ENCODE measurements at regions not wholly inside any gene's neighbourhood (a gene's known extent, or its start where the extent isn't known, plus 50 kb on each side); places are given as distances from the start of the nearest gene placed in this dataset.

- Histone ChIP-seq H3K27me3 (ENCODE audit: insufficient read depth, low read length, poor library complexity, severe bottlenecking) (no peaks in the 10 kb centered on the region), H3K79me2 (ENCODE audit: insufficient read depth, low read length) (no peaks in the 10 kb centered on the region), H3K4me2 (ENCODE audit: low read depth, low read length, poor library complexity, severe bottlenecking) (no peak overlapping the region), H4K20me1 (ENCODE audit: insufficient read depth, low read length, poor library complexity, severe bottlenecking) (no peaks in the 10 kb centered on the region), H3K4me1 (ENCODE audit: insufficient read depth, low read length, poor library complexity, severe bottlenecking) (no peaks in the 10 kb centered on the region), H3K9me2 (replicated peaks; ENCODE audit: low read depth, low read length) (no peaks in the 10 kb centered on the region), H3K9ac (ENCODE audit: low read depth, low read length, poor library complexity, severe bottlenecking) (no peak overlapping the region), H3K9me3 (ENCODE audit: insufficient read depth, low read depth, low read length) (peaks cover 4% of the 10 kb centered on the region; the same call in 1 of the 2 replicates), H3K36me3 (ENCODE audit: insufficient read depth, low read length) (no peaks in the 10 kb centered on the region), H3F3A (ENCODE audit: low read depth) (no peaks in the 10 kb centered on the region), H3K4me3 (ENCODE audit: low read length, poor library complexity, severe bottlenecking) (no peak overlapping the region), H2AFZ (ENCODE audit: low read length) (no peak overlapping the region)
- no peak for TF ChIP-seq EZH2phosphoT487 (IDR thresholded peaks at IDR 0.05; ENCODE audit: borderline replicate concordance)
- TF ChIP-seq CTCF (conservative IDR thresholded peaks at IDR 0.05; ENCODE audit: low read length) = no peak
Measured at GRCh38 chr15:72947709-72948108, 104.6 kb upstream of the NEO1 start.

- no peak overlapping the region for H2AFZ ChIP-seq (ENCODE audit: low read length)
- H3K9me3 ChIP-seq (ENCODE audit: insufficient read depth, low read depth, low read length) = peaks cover 4% of the 10 kb centered on the region; the same call in 1 of the 2 replicates
- H3K9me2 ChIP-seq (replicated peaks; ENCODE audit: low read depth, low read length) = no peaks in the 10 kb centered on the region
Measured at GRCh38 chr15:72944565-72944964, 107.7 kb upstream of the NEO1 start.

GRCh38 chr15:72940229-72940622 is 112.0 kb upstream of the NEO1 start:
- no peak overlapping the region for H2AFZ ChIP-seq (ENCODE audit: low read length)
- H3K4me3 ChIP-seq (ENCODE audit: low read length, poor library complexity, severe bottlenecking) = no peak overlapping the region
- no peaks in the 10 kb centered on the region for H3K4me1 ChIP-seq (ENCODE audit: insufficient read depth, low read length, poor library complexity, severe bottlenecking)
- H3K79me2 ChIP-seq (ENCODE audit: insufficient read depth, low read length) = no peaks in the 10 kb centered on the region
- no peaks in the 10 kb centered on the region for H3K9me3 ChIP-seq (ENCODE audit: insufficient read depth, low read depth, low read length)
- no peaks in the 10 kb centered on the region for H3K27me3 ChIP-seq (ENCODE audit: insufficient read depth, low read length, poor library complexity, severe bottlenecking)
- H3F3A ChIP-seq (ENCODE audit: low read depth) = no peaks in the 10 kb centered on the region
- H3K9ac ChIP-seq (ENCODE audit: low read depth, low read length, poor library complexity, severe bottlenecking) = no peak overlapping the region
- no peaks in the 10 kb centered on the region for H3K36me3 ChIP-seq (ENCODE audit: insufficient read depth, low read length)
- no peak overlapping the region for H3K4me2 ChIP-seq (ENCODE audit: low read depth, low read length, poor library complexity, severe bottlenecking)
- no peaks in the 10 kb centered on the region for H3K9me2 ChIP-seq (replicated peaks; ENCODE audit: low read depth, low read length)
- TF ChIP-seq CTCF (conservative IDR thresholded peaks at IDR 0.05; ENCODE audit: low read length) (no peak), EZH2phosphoT487 (IDR thresholded peaks at IDR 0.05; ENCODE audit: borderline replicate concordance) (no peak)
- no peaks in the 10 kb centered on the region for H4K20me1 ChIP-seq (ENCODE audit: insufficient read depth, low read length, poor library complexity, severe bottlenecking)

More at GRCh38 chr15:72944565-72944964, 107.7 kb upstream of the NEO1 start:
- TF ChIP-seq EZH2phosphoT487 (IDR thresholded peaks at IDR 0.05; ENCODE audit: borderline replicate concordance) (no peak), CTCF (conservative IDR thresholded peaks at IDR 0.05; ENCODE audit: low read length) (no peak)
- Histone ChIP-seq H3K79me2 (ENCODE audit: insufficient read depth, low read length) (no peaks in the 10 kb centered on the region), H3K4me2 (ENCODE audit: low read depth, low read length, poor library complexity, severe bottlenecking) (no peak overlapping the region), H4K20me1 (ENCODE audit: insufficient read depth, low read length, poor library complexity, severe bottlenecking) (no peaks in the 10 kb centered on the region), H3K27me3 (ENCODE audit: insufficient read depth, low read length, poor library complexity, severe bottlenecking) (no peaks in the 10 kb centered on the region), H3K9ac (ENCODE audit: low read depth, low read length, poor library complexity, severe bottlenecking) (no peak overlapping the region), H3K36me3 (ENCODE audit: insufficient read depth, low read length) (no peaks in the 10 kb centered on the region), H3F3A (ENCODE audit: low read depth) (no peaks in the 10 kb centered on the region), H3K4me1 (ENCODE audit: insufficient read depth, low read length, poor library complexity, severe bottlenecking) (no peaks in the 10 kb centered on the region), H3K4me3 (ENCODE audit: low read length, poor library complexity, severe bottlenecking) (no peak overlapping the region)

All from Loucy (cell line).